ENCODE measurements at regions not wholly inside any gene's neighbourhood (a gene's known extent, or its start where the extent isn't known, plus 50 kb on each side); places are given as distances from the start of the nearest gene placed in this dataset.

GRCh38 chr2:17086990-17087389, 421.4 kb upstream of the CYRIA start:
- no peak for TF ChIP-seq EZH2 (IDR thresholded peaks at IDR 0.05; ENCODE audit: borderline replicate concordance, insufficient read depth, low read depth, low read length, poor library complexity, severe bottlenecking)
- TF ChIP-seq, protein P1, sequence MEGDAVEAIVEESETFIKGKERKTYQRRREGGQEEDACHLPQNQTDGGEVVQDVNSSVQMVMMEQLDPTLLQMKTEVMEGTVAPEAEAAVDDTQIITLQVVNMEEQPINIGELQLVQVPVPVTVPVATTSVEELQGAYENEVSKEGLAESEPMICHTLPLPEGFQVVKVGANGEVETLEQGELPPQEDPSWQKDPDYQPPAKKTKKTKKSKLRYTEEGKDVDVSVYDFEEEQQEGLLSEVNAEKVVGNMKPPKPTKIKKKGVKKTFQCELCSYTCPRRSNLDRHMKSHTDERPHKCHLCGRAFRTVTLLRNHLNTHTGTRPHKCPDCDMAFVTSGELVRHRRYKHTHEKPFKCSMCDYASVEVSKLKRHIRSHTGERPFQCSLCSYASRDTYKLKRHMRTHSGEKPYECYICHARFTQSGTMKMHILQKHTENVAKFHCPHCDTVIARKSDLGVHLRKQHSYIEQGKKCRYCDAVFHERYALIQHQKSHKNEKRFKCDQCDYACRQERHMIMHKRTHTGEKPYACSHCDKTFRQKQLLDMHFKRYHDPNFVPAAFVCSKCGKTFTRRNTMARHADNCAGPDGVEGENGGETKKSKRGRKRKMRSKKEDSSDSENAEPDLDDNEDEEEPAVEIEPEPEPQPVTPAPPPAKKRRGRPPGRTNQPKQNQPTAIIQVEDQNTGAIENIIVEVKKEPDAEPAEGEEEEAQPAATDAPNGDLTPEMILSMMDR (IDR thresholded peaks at IDR 0.05), result no peak
- Histone ChIP-seq H3K36me3 (replicated peaks in 1 of 2; ENCODE audit: control extremely low read depth in 1 of 2, control insufficient read depth in 1 of 2, extremely low read depth in 1 of 2, insufficient read depth in 2 of 2, low read length in 1 of 2) (no peaks in the 10 kb centered on the region), H3K27ac (ENCODE audit: low read length in 2 of 2) (no peak overlapping the region), H3K9ac (ENCODE audit: low read length) (no peak overlapping the region), H3K4me1 (ENCODE audit: control insufficient read depth in 2 of 2, insufficient read depth in 2 of 2, low read length in 2 of 2) (no peaks in the 10 kb centered on the region), H3K27me3 (replicated peaks in 1 of 4; ENCODE audit: control extremely low read depth in 1 of 4, control insufficient read depth in 3 of 4, insufficient read depth in 4 of 4, low read length in 3 of 4) (no peaks in the 10 kb centered on the region), H2AFZ (ENCODE audit: insufficient read depth, low read depth, low read length, poor library complexity, severe bottlenecking) (no peak overlapping the region), H3K9me3 (ENCODE audit: control extremely low read depth in 1 of 3, control insufficient read depth in 2 of 3, insufficient read depth in 1 of 3, low read length in 2 of 3) (no peaks in the 10 kb centered on the region), H3K79me2 (ENCODE audit: control insufficient read depth, insufficient read depth, low read length) (no peaks in the 10 kb centered on the region), H4K20me1 (ENCODE audit: control insufficient read depth, insufficient read depth, low read length, poor library complexity, severe bottlenecking) (no peaks in the 10 kb centered on the region), H3K4me2 (replicated peaks; ENCODE audit: low read depth, low read length, poor library complexity, severe bottlenecking) (no peak overlapping the region), H3K4me3 (ENCODE audit: control extremely low read depth in 1 of 5, extremely low read depth in 1 of 5, insufficient read depth in 1 of 5, low read depth in 2 of 5, low read length in 4 of 5) (no peak overlapping the region)
- DNase-seq, result no peak
- Mint-ChIP-seq H3K27ac (no peak overlapping the region), H3K9me3 (ENCODE audit: insufficient read depth) (no peaks in the 10 kb centered on the region), H3K27me3 (peaks cover 5% of the 10 kb centered on the region), H3K4me1 (peaks cover 2% of the 10 kb centered on the region), H3K4me3 (no peak overlapping the region)
- 83% methylated on average over 1 of the region's 1 CpG for WGBS (ENCODE audit: insufficient coverage)
- no peak for ATAC-seq (ENCODE audit: low read depth)
- intact Hi-C loops (cut with micrococcal nuclease), result no loop called here
- ChIA-PET CTCF (no interaction called here), POLR2A (no interaction called here)

- H3K9ac ChIP-seq (ENCODE audit: low read length), result no peak overlapping the region
- ChIA-PET CTCF (no interaction called here), POLR2A (no interaction called here)
- no peaks in the 10 kb centered on the region for H3K36me3 ChIP-seq (replicated peaks in 1 of 2; ENCODE audit: control extremely low read depth in 1 of 2, control insufficient read depth in 1 of 2, extremely low read depth in 1 of 2, insufficient read depth in 2 of 2, low read length in 1 of 2)
- H3K4me2 ChIP-seq (replicated peaks; ENCODE audit: low read depth, low read length, poor library complexity, severe bottlenecking), result no peak overlapping the region
- intact Hi-C loops (cut with micrococcal nuclease), result no loop called here
- no peak overlapping the region for H3K27ac ChIP-seq (ENCODE audit: low read length in 2 of 2)
- Mint-ChIP-seq H3K9me3 (ENCODE audit: insufficient read depth) (peaks cover 3% of the 10 kb centered on the region), H3K27me3 (peaks cover 5% of the 10 kb centered on the region), H3K4me1 (peaks cover 2% of the 10 kb centered on the region), H3K4me3 (no peak overlapping the region), H3K27ac (no peak overlapping the region)
- no peaks in the 10 kb centered on the region for H3K9me3 ChIP-seq (ENCODE audit: control extremely low read depth in 1 of 3, control insufficient read depth in 2 of 3, insufficient read depth in 1 of 3, low read length in 2 of 3)
- H3K4me3 ChIP-seq (ENCODE audit: control extremely low read depth in 1 of 5, extremely low read depth in 1 of 5, insufficient read depth in 1 of 5, low read depth in 2 of 5, low read length in 4 of 5), result no peak overlapping the region
- H2AFZ ChIP-seq (ENCODE audit: insufficient read depth, low read depth, low read length, poor library complexity, severe bottlenecking), result no peak overlapping the region
- WGBS (ENCODE audit: insufficient coverage), result no CpG with 5 or more reads among the region's 2 CpGs
- no peak for ATAC-seq (ENCODE audit: low read depth)
- no peaks in the 10 kb centered on the region for H3K4me1 ChIP-seq (ENCODE audit: control insufficient read depth in 2 of 2, insufficient read depth in 2 of 2, low read length in 2 of 2)
- TF ChIP-seq, protein P1 (IDR thresholded peaks at IDR 0.05), result no peak
- no peak for TF ChIP-seq EZH2 (IDR thresholded peaks at IDR 0.05; ENCODE audit: borderline replicate concordance, insufficient read depth, low read depth, low read length, poor library complexity, severe bottlenecking)
- DNase-seq, result no peak
- no peaks in the 10 kb centered on the region for H3K79me2 ChIP-seq (ENCODE audit: control insufficient read depth, insufficient read depth, low read length)
- H4K20me1 ChIP-seq (ENCODE audit: control insufficient read depth, insufficient read depth, low read length, poor library complexity, severe bottlenecking), result no peaks in the 10 kb centered on the region
- no peaks in the 10 kb centered on the region for H3K27me3 ChIP-seq (replicated peaks in 1 of 4; ENCODE audit: control extremely low read depth in 1 of 4, control insufficient read depth in 3 of 4, insufficient read depth in 4 of 4, low read length in 3 of 4)
Observed at GRCh38 chr2:17085546-17086202, 420.0 kb upstream of the CYRIA start.
